ENCODE measurements at regions not wholly inside any gene's neighbourhood (a gene's known extent, or its start where the extent isn't known, plus 50 kb on each side); places are given as distances from the start of the nearest gene placed in this dataset.

- TF ChIP-seq CTCF (IDR thresholded peaks at IDR 0.05) (no peak), POLR2A (IDR thresholded peaks at IDR 0.05) (no peak), POLR2AphosphoS5 (IDR thresholded peaks at IDR 0.05) (no peak), EP300 (IDR thresholded peaks at IDR 0.05) (no peak)
- Histone ChIP-seq H3K9me3 (no peaks in the 10 kb centered on the region), H3K4me1 (no peaks in the 10 kb centered on the region), H3K4me3 (no peak overlapping the region), H3K27ac (no peak overlapping the region), H3K36me3 (no peaks in the 10 kb centered on the region), H3K27me3 (no peaks in the 10 kb centered on the region)
- no peak for DNase-seq (ENCODE audit: low spot score in 2 of 2)
- 75% methylated on average over 2 of the region's 2 CpGs for WGBS
These were observed 461.1 kb upstream of the GOT2 start for GRCh38 chr16:59195242-59195641.

- H3K27me3 ChIP-seq, result no peaks in the 10 kb centered on the region
These were observed 459.5 kb upstream of the GOT2 start for GRCh38 chr16:59193637-59194036.

GRCh38 chr16:59192551-59193199, 458.6 kb upstream of the GOT2 start:
- no peak for TF ChIP-seq POLR2A (IDR thresholded peaks at IDR 0.05)
- TF ChIP-seq POLR2AphosphoS5 (IDR thresholded peaks at IDR 0.05), result no peak
- no peak for TF ChIP-seq CTCF (IDR thresholded peaks at IDR 0.05)
- TF ChIP-seq EP300 (IDR thresholded peaks at IDR 0.05), result no peak
- Histone ChIP-seq H3K9me3 (no peaks in the 10 kb centered on the region), H3K4me1 (no peaks in the 10 kb centered on the region), H3K27ac (no peak overlapping the region), H3K27me3 (no peaks in the 10 kb centered on the region), H3K4me3 (no peak overlapping the region), H3K36me3 (no peaks in the 10 kb centered on the region)
- 41% methylated on average over 6 of the region's 6 CpGs for WGBS
- no peak for DNase-seq (ENCODE audit: low spot score in 2 of 2)

More at GRCh38 chr16:59193637-59194036, 459.5 kb upstream of the GOT2 start:
- DNase-seq (ENCODE audit: low spot score in 2 of 2), result no peak
- no peaks in the 10 kb centered on the region for H3K9me3 ChIP-seq
- H3K4me1 ChIP-seq, result no peaks in the 10 kb centered on the region
- H3K36me3 ChIP-seq, result no peaks in the 10 kb centered on the region
- H3K4me3 ChIP-seq, result no peak overlapping the region
- TF ChIP-seq POLR2A (IDR thresholded peaks at IDR 0.05) (no peak), EP300 (IDR thresholded peaks at IDR 0.05) (no peak)
- no peak overlapping the region for H3K27ac ChIP-seq
- WGBS, result 91% methylated on average over 2 of the region's 2 CpGs

GRCh38 chr16:59190731-59191130, 456.6 kb upstream of the GOT2 start:
- no peaks in the 10 kb centered on the region for H3K9me3 ChIP-seq

GRCh38 chr16:59188029-59188428, 453.9 kb upstream of the GOT2 start:
- DNase-seq (ENCODE audit: low spot score in 2 of 2), result no peak
- WGBS, result 75% methylated on average over 3 of the region's 3 CpGs
- Histone ChIP-seq H3K4me1 (no peaks in the 10 kb centered on the region), H3K36me3 (no peaks in the 10 kb centered on the region), H3K9me3 (peaks cover 3% of the 10 kb centered on the region), H3K27me3 (no peaks in the 10 kb centered on the region), H3K27ac (no peak overlapping the region), H3K4me3 (no peak overlapping the region)
- TF ChIP-seq POLR2AphosphoS5 (IDR thresholded peaks at IDR 0.05) (no peak), POLR2A (IDR thresholded peaks at IDR 0.05) (no peak), CTCF (IDR thresholded peaks at IDR 0.05) (no peak), EP300 (IDR thresholded peaks at IDR 0.05) (no peak)

More at GRCh38 chr16:59190731-59191130, 456.6 kb upstream of the GOT2 start:
- no peaks in the 10 kb centered on the region for H3K36me3 ChIP-seq
- H3K4me1 ChIP-seq, result no peaks in the 10 kb centered on the region
- no peaks in the 10 kb centered on the region for H3K27me3 ChIP-seq
- no peak overlapping the region for H3K27ac ChIP-seq
- TF ChIP-seq POLR2A (IDR thresholded peaks at IDR 0.05) (no peak), EP300 (IDR thresholded peaks at IDR 0.05) (no peak), CTCF (IDR thresholded peaks at IDR 0.05) (no peak), POLR2AphosphoS5 (IDR thresholded peaks at IDR 0.05) (no peak)
- no peak for DNase-seq (ENCODE audit: low spot score in 2 of 2)
- H3K4me3 ChIP-seq, result no peak overlapping the region
